Osteocyte (in vitro differentiated cells): ENCODE measurements at regions not wholly inside any gene's neighbourhood (a gene's known extent, or its start where the extent isn't known, plus 50 kb on each side); places are given as distances from the start of the nearest gene placed in this dataset.
"Not testable (repeated sequence)": the region's sequence is repeated elsewhere in the genome, so short reads cannot be mapped to it uniquely, and the experiment has no call there.

Experiments used
- DNase-seq: peaks from one replicate; pipeline ENCODE4 v3.0.0; 2021; ENCODE audit warnings: mixed read lengths; ENCODE audit not compliant: unreplicated experiment; ENCODE audit errors: extremely low spot score
- H3K27ac Mint-ChIP-seq: one replicate; pipeline ENCODE4 v1.8.0; 2021; ENCODE audit warnings: mild to moderate bottlenecking, mixed read lengths; ENCODE audit not compliant: unreplicated experiment
- H3K27me3 Mint-ChIP-seq: one replicate; pipeline ENCODE4 v1.8.0; 2021; ENCODE audit warnings: mixed read lengths; ENCODE audit not compliant: unreplicated experiment
- H3K36me3 Mint-ChIP-seq: one replicate; pipeline ENCODE4 v1.8.0; 2021; ENCODE audit warnings: mixed read lengths; ENCODE audit not compliant: unreplicated experiment
- H3K4me1 Mint-ChIP-seq: one replicate; pipeline ENCODE4 v1.8.0; 2021; ENCODE audit warnings: mixed read lengths; ENCODE audit not compliant: unreplicated experiment
- H3K4me3 Mint-ChIP-seq: one replicate; pipeline ENCODE4 v1.8.0; 2021; ENCODE audit warnings: mild to moderate bottlenecking, moderate library complexity, mixed read lengths; ENCODE audit not compliant: unreplicated experiment
- H3K9me3 Mint-ChIP-seq: one replicate; pipeline ENCODE4 v1.8.0; 2021; ENCODE audit warnings: mixed read lengths; ENCODE audit not compliant: unreplicated experiment
- TF ChIP-seq, protein P1 (sequence below): fragments of 200-600 bp; sonication (generic); IDR thresholded peaks from 2 replicates; pipeline ENCODE4 v1.5.0; 2021; ENCODE audit warnings: antibody characterized with exemption, mild to moderate bottlenecking, moderate library complexity

DNA sequence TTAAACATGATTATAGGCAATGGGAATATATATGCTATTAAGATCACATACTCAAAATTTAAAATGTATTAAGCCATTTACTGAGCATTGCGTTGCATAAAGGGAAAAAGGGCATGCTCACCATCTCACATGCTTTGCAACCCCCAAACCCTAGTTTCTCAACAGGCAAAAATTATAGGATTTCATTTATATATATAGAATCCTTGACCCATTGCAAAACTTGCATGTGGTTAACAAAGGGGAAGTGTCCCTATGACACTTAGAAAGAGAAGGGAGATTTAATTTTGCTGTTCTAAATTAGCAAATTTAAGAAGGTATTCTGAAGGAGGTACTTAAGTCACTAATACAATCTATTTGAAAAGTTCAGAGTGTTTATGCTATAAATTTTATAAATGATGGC, 837.8 kb downstream of the DIPK2A start:
- no peaks in the 10 kb centered on the region for H3K4me1 Mint-ChIP-seq
- H3K27me3 Mint-ChIP-seq, result no peaks in the 10 kb centered on the region
- TF ChIP-seq, protein P1, sequence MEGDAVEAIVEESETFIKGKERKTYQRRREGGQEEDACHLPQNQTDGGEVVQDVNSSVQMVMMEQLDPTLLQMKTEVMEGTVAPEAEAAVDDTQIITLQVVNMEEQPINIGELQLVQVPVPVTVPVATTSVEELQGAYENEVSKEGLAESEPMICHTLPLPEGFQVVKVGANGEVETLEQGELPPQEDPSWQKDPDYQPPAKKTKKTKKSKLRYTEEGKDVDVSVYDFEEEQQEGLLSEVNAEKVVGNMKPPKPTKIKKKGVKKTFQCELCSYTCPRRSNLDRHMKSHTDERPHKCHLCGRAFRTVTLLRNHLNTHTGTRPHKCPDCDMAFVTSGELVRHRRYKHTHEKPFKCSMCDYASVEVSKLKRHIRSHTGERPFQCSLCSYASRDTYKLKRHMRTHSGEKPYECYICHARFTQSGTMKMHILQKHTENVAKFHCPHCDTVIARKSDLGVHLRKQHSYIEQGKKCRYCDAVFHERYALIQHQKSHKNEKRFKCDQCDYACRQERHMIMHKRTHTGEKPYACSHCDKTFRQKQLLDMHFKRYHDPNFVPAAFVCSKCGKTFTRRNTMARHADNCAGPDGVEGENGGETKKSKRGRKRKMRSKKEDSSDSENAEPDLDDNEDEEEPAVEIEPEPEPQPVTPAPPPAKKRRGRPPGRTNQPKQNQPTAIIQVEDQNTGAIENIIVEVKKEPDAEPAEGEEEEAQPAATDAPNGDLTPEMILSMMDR, result no peak
- no peak overlapping the region for H3K27ac Mint-ChIP-seq
- H3K36me3 Mint-ChIP-seq, result no peaks in the 10 kb centered on the region
- peaks cover 9% of the 10 kb centered on the region for H3K9me3 Mint-ChIP-seq
- no peak overlapping the region for H3K4me3 Mint-ChIP-seq
- no peak for DNase-seq

GRCh38 chr3:144810160-144810559, 838.5 kb downstream of the DIPK2A start:
- Mint-ChIP-seq H3K36me3 (no peaks in the 10 kb centered on the region), H3K27ac (no peak overlapping the region), H3K27me3 (no peaks in the 10 kb centered on the region), H3K4me1 (no peaks in the 10 kb centered on the region), H3K9me3 (peaks cover 5% of the 10 kb centered on the region), H3K4me3 (no peak overlapping the region)
- TF ChIP-seq, protein P1, result no peak
- DNase-seq, result no peak

DNA sequence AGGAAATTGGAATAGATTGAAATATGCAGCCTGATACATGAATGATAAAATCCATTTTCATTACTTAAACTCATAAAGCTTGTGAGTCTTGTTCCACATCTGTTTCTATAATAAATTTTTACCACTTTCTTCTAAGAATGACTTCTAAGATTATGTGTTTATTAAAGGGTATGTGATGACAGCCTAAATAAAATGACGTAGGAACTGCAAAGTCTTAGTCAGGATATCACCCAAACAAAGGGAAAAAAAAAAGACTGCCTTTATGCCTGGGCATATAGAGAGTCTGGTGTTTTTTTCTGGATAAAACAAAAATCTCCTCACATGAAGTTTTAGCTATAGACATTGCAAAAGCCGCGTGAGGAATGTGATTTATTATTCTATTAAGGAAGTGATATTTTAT, 844.0 kb downstream of the DIPK2A start:
- no peaks in the 10 kb centered on the region for H3K9me3 Mint-ChIP-seq
- no peaks in the 10 kb centered on the region for H3K4me1 Mint-ChIP-seq
- H3K36me3 Mint-ChIP-seq, result no peaks in the 10 kb centered on the region
- no peak overlapping the region for H3K27ac Mint-ChIP-seq
- no peak for DNase-seq
- TF ChIP-seq, protein P1, result no peak
- H3K4me3 Mint-ChIP-seq, result no peak overlapping the region
- no peaks in the 10 kb centered on the region for H3K27me3 Mint-ChIP-seq

DNA sequence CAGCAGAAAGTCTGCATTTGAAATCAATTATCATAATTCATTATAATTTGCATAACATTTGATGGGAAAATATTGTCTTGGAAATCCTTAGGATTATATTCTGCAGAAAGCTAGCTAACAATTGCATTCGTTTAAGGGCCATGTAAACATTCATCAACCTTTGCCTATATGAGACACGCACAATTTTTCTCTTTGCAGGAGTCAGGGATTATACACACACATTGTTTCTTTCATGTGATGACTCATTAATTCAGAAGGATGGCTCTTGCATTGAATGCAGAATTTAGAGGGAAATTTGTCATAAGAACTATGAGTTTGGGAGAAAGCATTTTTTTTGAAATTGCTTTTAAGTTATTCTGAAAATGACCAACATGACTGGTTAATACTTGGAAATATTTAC, 844.7 kb downstream of the DIPK2A start:
- no peaks in the 10 kb centered on the region for H3K36me3 Mint-ChIP-seq
- H3K9me3 Mint-ChIP-seq, result no peaks in the 10 kb centered on the region
- TF ChIP-seq, protein P1, result no peak
- no peak overlapping the region for H3K27ac Mint-ChIP-seq
- no peaks in the 10 kb centered on the region for H3K27me3 Mint-ChIP-seq
- H3K4me1 Mint-ChIP-seq, result no peaks in the 10 kb centered on the region
- H3K4me3 Mint-ChIP-seq, result no peak overlapping the region
- DNase-seq, result no peak

- no peaks in the 10 kb centered on the region for H3K9me3 Mint-ChIP-seq
- peaks cover 6% of the 10 kb centered on the region for H3K4me1 Mint-ChIP-seq
- TF ChIP-seq, protein P1, result no peak
- no peak for DNase-seq
- no peaks in the 10 kb centered on the region for H3K36me3 Mint-ChIP-seq
- H3K27ac Mint-ChIP-seq, result no peak overlapping the region
- H3K4me3 Mint-ChIP-seq, result no peak overlapping the region
- no peaks in the 10 kb centered on the region for H3K27me3 Mint-ChIP-seq
Observed at GRCh38 chr3:144818973-144819372, 847.4 kb downstream of the DIPK2A start.

- H3K4me3 Mint-ChIP-seq, H3K4me1 Mint-ChIP-seq, DNase-seq, H3K27ac Mint-ChIP-seq, H3K27me3 Mint-ChIP-seq, H3K36me3 Mint-ChIP-seq, H3K9me3 Mint-ChIP-seq: not testable (repeated sequence)
Observed at GRCh38 chr3:144820232-144820631, 848.6 kb downstream of the DIPK2A start.
